COR-L47 (cell line): ENCODE measurements at regions not wholly inside any gene's neighbourhood (a gene's known extent, or its start where the extent isn't known, plus 50 kb on each side); places are given as distances from the start of the nearest gene placed in this dataset.
A peak's percentile ranks its signal among the peaks of the same experiment; 100 is the strongest.
"Not testable (repeated sequence)": the region's sequence is repeated elsewhere in the genome, so short reads cannot be mapped to it uniquely, and the experiment has no call there.

Experiments used
- DNase-seq: peaks from one replicate; lab custom pipeline; 2025; lab: John Stamatoyannopoulos, UW

DNA sequence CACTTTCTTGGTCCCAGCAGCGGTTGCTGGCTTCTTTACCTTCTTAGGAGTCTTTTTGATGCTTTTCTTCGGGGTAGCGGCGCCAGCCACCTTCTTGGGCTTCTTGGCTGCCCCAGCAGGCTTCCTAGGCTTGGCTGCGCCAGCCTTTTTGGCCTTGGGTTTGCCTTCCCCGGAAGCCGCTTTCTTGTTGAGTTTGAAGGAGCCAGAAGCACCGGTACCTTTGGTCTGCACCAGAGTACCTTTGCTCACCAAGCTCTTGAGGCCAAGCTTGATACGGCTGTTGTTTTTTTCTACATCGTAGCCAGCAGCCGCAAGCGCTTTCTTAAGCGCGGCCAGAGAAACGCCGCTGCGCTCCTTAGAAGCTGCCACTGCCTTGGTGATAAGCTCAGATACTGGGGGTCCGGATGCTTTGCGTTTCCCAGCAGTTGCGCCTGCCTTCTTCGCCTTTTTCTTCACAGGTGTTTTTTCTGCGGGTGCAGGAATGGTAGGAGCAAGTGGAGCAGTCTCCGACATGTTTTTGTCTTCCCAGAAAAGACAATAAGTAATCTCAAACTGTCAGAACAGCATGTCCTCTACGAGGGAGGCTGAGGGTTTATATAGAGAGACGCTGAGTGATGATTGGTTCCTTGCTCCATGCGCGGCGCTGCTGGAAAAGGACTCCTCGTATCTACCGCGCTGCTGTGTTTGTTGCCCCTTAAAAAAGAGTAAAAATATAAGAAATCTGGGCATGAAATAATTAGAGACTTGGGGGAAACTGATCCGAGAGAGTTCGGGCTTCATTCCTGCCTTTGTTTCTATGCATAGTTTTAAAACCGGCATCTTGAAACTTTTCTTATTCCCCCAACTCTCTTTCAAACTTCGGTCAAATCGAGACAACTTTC, 130.3 kb upstream of the BTN3A2 start:
- DNase-seq: peak; percentile 73

DNA sequence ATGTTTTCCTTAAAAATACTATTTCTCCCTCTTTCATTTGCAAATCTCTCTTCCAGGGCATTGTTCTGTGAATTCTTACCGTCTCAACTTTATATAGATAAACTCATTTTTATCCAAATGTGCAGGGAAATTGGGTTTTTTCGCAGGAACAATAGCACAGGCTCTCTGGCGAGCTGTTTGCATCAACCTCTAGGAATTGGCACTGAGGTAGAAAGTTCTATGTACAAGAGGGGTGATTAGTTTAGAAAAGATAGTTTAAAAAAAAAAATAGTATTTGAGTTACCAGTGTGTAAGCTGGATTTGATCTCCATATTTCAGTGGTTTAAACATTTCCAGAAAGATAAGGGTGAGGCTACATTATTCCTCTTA, 129.7 kb upstream of the BTN3A2 start:
- no peak for DNase-seq

DNA sequence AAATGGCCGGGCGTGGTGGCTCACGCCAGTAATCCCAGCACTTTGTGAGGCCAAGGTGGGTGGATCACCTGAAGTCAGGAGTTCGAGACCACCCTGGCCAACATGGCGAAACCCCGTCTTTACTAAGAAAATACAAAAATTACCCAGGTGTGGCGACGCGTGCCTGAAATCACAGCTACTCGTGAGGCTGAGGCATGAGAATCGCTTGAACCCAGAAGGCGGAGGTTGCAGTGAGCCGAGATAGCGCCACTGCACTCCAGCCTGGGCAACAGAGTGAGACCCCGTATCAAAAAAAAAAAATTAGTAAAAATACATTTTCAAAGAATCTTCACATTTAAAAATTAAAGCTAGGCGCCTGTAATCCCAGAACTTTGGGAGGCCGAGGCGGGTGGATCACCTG, 125.6 kb upstream of the BTN3A2 start:
- DNase-seq: not testable (repeated sequence)

DNA sequence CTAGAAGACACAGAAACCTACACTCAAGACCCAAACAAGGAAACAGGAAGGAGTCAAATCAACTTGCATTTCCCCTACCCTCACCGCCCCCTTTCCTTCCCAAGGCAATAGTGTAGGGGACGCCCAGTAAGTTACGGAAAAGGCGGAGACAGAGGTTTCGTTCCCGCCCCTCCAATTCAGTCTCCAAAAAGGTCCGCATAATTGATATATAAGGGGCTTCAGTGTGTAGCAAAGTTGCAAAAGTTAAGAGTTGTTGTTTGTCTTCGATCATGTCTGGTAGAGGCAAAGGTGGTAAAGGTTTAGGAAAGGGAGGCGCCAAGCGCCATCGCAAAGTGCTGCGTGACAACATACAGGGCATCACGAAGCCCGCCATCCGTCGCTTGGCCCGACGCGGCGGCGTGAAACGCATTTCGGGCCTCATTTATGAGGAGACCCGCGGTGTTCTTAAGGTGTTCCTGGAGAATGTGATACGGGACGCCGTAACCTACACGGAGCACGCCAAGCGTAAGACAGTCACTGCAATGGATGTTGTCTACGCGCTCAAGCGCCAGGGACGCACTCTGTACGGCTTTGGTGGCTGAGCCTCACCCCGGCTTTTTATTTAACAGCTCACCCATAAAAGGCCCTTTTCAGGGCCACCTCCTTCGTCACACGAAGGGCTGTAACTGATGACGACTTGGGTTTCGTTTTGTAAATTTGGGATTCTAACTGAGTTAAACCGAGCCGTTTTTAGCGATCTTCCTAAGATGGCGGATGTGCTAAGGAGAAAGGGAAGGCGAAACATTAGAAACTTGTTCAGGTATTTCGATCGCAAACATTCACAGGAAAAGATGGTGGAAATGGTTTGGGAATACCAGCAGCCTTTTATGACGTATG, 124.6 kb upstream of the BTN3A2 start:
- no peak for DNase-seq

DNA sequence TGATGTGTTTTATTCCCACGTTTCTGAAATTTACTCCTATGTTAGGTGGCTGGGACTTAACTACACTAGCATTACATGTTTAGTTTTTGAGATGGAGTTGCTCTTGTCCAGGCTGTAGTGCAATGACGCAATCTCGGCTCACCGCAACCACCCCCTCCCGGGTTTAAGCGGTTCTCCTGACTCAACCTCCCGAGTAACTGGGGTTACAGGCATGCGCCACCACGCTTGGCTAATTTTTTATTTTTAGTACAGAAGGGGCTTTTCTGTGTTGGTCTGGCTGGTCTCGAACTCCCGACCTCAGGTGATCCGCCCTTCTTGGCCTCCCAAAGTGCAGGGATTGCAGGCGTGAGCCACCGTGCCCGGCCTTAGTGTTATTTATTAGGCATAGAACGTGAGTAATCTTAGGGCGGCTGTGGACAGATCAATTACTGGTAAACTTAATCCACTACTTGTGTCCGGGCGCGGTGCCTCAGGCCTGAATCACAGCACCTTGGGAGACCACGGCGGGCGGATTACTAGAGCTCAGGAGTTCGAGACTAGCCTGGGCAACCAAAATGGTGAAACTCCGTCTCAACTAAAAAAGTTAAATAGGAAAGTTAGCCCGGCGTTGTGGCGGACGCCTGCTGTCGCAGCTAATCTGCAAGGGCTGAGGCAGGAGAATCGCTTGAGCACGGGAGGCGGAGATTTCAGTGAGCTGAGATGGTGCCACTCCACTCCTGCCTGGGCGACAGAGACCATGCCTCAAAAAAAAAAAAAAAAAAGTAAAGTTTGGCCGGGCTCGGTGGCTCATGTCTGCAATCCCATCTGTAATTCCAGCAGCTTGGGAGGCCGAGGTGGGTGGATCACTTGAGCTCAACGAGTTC, 123.7 kb upstream of the BTN3A2 start:
- no peak for DNase-seq

DNA sequence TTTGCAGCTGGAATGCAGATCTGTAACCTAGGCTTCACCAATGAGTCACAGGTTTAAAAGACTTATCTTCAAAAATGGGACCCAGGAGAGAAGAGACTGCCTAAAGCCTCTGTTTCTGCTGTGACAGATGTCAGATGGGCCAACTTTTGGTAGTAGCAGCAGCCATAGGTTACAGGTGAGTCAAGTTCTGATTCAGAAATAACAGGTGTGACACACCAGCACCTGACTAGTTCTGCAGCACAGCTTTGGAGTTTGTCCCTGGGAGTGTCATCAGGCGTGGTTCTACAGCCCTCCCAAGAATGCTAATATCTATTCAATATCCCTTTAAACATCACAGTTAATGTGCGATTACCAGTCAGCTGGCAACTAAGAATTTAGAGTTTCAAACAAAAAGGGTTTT, 121.9 kb upstream of the BTN3A2 start:
- DNase-seq: no peak

DNA sequence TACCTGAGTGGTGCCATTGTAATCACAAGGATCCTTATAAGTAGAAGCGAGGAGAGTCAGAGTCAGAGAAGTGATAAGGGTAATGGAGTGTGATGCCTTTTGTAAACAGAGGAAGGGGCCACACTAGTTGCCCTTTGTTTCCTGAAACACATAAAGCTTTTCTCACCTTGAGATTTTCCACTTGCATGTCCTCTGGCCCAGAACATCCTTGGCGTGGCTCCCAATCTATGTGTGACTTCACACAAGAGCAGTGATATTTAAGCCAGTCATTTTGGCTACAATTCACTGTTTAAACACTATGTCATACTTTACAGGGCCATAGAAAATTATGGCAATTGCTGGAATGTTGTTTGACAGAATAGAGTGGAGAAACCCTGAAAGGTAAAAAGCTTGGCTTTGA, 121.2 kb upstream of the BTN3A2 start:
- DNase-seq: no peak

DNA sequence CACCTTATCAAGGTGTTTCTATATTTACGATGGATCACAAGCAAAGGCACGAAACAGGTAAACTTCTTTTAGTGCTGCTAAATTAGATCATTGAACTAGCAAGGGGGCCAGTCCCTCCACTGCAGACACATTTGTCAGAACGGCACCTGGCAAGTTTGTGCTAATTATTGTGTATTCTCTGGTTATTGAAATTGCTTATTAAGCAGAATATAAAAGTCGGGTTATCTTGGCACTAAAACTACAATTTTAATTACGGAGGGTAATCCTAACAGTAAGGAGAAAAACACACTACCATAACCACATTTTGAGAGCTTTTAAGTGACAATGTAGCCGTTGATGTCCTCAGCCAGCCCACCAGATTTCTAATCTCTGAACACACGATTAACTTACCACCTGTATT, 118.9 kb upstream of the BTN3A2 start:
- no peak for DNase-seq

DNA sequence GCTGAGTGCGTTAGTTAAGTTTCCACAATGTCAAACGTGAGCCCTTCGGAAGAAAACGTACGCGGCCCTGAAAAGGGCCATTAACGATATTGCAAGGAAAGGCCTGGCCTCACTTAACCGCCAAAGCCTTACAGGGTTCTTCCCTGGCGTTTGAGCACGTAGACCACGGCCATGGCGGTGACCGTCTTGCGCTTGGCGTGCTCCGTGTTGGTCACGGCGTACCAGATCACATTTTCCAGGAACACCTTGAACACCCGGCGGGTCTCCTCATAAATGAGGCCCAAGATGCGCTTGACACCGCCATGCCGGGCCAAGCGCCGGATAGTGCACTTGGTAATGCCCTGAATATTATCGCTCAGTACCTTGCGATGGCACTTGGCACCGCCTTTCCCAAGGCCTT, 118.4 kb upstream of the BTN3A2 start:
- no peak for DNase-seq

DNA sequence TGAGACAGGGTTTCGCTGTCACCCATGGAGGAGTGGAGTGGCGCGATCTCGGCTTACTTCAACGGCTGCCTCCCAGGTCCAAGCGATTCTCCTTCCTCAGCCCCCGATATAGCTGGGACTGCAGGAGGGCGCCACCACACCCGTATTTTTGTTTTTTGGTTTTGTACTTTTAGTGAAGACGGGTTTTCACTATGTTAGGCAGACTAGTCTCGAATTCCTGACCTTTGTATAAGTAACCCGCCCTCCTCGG, 115.4 kb upstream of the BTN3A2 start:
- DNase-seq: no peak

DNA sequence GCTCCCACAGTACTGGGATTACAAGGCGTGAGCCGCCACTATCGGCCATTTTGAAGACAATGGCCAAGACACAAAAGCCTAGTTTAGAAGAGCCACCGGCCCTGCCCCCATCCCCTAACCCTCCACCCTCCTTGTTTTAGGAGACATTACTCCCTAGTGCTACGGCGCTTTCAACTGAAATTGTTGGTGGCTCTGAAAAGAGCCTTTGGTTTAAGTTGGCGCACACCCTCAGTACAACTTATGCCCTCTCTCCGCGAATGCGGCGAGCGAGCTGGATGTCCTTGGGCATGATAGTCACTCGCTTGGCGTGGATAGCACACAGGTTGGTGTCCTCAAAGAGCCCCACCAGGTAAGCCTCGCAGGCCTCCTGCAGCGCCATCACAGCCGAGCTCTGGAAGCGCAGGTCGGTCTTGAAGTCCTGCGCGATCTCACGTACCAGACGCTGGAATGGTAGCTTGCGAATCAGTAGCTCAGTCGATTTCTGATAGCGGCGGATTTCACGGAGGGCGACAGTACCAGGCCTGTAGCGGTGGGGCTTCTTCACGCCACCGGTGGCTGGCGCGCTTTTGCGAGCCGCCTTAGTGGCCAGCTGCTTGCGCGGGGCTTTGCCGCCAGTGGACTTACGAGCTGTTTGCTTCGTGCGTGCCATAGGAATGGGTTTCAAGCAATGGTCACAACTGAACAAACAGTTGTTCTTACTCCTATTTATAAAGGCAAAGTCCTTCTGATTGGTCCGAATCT, 114.9 kb upstream of the BTN3A2 start:
- peak; percentile 90 for DNase-seq

DNA sequence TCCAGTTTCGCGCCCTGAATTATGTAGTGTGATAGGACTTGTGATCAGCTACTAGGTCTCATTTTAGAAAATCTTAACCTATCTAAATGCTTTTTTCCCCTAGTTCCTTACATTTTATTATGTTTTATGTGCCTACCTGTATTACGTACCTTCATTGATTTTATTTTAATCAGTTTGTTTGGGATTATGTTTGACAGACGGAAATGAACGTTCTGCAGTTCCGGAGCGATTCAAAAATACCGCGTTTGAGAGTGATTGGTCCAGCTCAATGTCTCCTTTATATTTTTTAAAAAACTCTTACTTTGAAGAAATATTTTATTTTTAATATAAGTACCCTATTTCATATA, 114.3 kb upstream of the BTN3A2 start:
- DNase-seq: peak; percentile 73

DNA sequence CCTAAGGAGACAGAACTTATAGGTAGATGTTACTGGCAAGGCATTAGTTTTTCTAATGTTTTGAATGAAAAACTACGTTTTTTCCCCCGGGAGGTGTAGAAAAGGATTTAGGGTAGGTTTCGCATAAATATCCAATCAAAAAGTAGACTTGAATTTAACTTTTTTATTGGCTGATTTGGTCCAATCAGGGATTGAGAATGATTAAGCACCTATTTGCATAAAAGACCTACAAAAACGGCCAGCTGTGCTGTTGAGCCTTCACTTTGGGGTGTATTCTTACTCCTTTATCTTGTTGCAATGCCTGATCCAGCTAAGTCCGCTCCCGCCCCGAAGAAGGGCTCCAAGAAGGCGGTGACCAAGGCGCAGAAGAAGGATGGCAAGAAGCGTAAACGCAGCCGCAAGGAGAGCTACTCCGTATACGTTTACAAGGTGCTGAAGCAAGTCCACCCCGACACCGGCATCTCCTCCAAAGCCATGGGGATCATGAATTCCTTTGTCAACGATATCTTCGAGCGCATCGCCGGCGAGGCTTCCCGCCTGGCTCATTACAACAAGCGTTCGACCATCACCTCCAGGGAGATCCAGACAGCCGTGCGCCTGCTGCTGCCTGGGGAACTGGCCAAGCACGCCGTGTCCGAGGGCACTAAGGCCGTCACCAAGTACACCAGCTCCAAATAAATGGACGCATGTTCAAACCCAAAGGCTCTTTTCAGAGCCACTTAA, 113.5 kb upstream of the BTN3A2 start:
- DNase-seq: peak; percentile 89

DNA sequence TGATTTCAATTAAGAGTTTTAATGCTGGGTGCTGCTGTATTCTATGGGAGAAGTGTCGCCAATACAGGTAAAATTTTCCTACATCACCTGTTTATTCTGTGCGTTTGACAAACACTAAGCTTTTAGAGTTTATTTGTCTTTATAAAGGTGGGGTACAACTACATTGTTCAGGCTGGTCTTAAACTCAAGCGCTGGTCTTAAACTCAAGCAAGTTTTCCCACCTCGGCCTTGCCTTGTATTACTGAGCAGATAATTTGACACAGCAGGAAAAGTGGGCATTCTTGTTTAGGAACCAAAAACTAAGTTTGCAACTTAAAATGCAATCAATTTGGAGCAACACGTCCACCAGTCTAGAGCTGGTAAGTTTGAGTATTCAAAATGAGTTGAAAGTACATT, 112.9 kb upstream of the BTN3A2 start:
- DNase-seq: no peak

DNA sequence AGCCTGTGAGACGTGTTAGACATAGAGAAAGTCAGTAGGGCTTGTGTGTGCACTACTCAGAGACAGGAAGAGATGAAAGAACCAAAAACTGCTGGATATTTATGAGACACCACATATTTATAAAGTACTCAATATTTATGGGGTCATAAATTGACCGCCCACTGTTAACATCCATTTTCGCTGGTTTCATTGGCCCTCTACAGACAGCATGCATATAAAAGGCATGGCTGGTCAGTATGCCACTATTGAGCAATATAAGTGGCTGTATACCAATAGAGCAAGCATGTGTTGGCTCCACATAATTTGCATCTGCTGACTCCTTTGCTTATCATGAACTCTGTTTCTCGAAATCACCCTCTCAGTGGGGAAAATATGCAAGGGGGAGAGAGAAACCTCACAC, 110.3 kb upstream of the BTN3A2 start:
- no peak for DNase-seq

DNA sequence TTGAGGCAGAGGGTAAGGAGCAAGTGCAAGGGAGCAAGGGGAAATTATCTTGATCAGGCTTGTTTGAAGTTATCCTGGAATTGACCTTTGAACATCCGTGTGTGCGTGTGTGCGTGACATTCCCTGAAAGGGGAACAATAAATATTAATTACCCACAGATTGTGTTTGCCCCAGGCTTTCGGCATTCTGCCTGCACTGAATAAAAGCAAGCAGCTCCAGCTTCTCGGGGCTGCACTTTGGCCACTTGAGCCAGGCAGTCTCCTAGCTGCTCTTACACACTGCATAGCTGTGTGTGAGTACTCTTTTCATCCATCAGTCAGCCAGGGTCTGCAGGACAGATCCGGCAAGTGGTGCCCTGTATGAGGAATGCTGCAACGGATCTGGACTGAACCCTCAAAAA, 107.7 kb upstream of the BTN3A2 start:
- DNase-seq: no peak

DNA sequence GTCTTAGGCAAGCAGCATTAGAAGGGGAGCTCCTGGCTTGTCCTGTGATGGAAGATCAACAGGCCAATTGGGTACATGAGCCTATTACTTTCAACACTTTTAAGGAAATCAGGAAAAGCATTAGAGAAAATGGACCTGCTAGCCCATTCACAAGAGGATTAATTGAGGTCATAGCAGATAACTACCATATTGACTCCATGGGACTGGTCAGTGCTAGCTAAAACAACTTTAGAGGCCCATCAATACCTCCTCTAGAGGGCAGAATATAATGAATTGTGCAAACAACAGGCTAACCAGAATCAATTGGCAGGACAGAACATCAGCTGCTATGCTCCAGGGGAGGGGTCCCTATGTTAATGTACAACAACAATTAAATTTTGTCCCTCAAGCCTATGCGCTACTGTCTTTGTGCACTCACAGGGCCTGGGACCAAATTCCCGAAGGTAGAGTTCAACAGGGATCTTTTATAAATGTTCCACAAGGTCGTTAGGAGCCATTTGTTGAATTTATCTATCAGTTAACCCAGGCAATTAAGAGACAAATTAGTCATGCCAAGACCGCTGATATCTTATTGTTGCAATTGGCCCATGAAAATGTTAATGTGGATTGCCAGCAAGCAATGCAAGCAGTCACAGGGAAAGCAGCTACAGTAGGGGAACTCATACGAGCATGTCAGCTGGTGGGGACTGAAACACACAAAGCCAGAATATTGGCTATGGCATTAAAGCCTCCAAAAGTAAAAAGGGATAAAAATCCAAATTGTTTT, 106.6 kb upstream of the BTN3A2 start:
- no peak for DNase-seq

DNA sequence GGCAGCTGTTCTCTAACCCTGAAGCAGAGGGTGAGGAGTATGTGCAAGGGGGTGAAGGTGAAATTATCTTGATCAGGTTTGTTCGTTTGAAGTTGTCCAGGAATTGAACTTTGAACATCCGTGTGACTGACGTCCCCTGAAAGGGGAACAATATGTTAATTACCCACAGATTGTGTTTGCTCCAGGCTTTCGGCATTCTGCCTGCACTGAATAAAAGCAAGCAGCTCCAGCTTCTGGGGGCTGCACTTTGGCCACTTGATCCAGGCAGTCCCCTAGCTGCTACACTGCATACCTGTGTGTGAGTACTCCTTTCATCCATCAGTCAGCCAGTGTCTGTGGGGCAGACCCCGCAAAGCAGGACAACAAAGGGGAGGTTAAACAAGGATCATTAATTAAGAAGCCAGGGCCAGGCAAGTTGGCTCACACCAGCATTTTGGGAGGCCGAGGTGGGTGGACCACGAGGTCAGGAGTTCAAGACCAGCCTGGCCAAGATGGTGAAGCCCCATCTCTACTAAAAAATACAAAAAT, 104.8 kb upstream of the BTN3A2 start:
- DNase-seq: no peak

DNA sequence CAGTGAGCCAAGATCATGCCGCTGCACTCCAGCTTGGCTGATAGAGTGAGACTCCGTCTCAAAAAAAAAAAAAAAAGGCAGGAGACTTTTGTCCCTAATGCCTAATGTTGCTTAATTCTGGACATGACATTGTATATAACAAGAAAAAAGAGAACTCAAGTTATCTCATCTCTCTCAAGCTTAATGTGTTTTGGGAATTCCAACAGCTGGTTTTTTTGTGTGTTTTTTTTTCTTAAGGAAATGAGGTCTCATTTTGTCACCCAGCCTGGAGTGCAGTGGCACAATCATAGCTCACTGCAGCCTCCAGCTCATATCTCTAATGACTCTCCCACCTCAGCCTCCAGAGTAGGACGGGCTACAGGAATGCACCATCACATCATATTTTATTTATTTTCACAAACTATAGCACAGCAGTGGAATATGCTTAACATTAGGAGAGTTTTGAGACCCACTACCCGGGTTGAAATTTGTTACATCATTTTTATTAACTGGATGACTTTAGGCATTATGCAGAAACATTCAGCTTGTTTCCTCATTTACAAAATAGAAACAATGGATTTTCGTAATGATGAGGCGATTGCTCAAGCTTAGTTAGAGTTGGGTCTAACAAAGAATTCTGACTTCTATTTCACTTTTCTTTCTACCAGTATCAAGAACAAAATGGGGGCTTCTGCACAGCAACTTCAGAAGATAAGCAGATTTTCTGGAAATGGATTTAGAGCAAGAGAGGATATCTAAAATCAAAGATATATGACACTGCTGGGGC, 104.1 kb upstream of the BTN3A2 start:
- no peak for DNase-seq

DNA sequence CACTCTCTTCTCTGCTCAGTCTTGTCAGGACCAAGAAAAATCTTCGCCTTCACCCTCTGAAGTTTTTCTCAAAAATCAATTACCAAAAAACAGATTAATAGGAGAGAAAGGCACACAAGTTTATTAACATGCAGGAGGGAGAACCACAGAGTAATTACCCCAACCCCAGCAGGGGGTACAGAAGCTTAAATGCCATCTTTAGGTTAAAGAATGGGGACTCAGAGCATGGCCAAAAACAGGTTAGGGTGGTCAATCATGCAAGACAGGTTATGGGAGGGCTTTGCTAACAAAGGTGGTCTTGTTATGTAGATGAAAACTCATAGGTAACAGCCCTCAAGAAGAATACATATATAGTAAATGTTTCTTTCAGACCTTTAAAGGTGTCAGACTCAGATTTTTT, 100.5 kb upstream of the BTN3A2 start:
- DNase-seq: no peak
